ENCODE measurements at regions not wholly inside any gene's neighbourhood (a gene's known extent, or its start where the extent isn't known, plus 50 kb on each side); places are given as distances from the start of the nearest gene placed in this dataset.

GRCh38 chr18:21979171-21979560 is 190.2 kb upstream of the GATA6 start:
- no peak for ATAC-seq
- no peak overlapping the region for H3K27ac ChIP-seq (ENCODE audit: low read length)
- no peaks in the 10 kb centered on the region for H3K27me3 ChIP-seq (ENCODE audit: control insufficient read depth, insufficient read depth, low read length)
- CTCF ChIA-PET: no interaction called here
- no peaks in the 10 kb centered on the region for H3K4me1 ChIP-seq (ENCODE audit: control insufficient read depth, insufficient read depth, low read length)
- no peak for TF ChIP-seq REST (IDR thresholded peaks at IDR 0.05; ENCODE audit: insufficient read depth in 1 of 2, low read depth in 2 of 2, low read length in 1 of 2)
- no peak for TF ChIP-seq SIN3A (IDR thresholded peaks at IDR 0.05; ENCODE audit: borderline replicate concordance, insufficient read depth, low read depth, low read length)
- TF ChIP-seq CTCF (IDR thresholded peaks at IDR 0.05): no peak
- TF ChIP-seq TCF7L2 (IDR thresholded peaks at IDR 0.05; ENCODE audit: low read depth, low read length): no peak
- no peak for TF ChIP-seq POLR2AphosphoS5 (IDR thresholded peaks at IDR 0.05; ENCODE audit: low read depth, low read length)
- H3K9me3 ChIP-seq (ENCODE audit: control insufficient read depth, insufficient read depth, low read depth, low read length): no peaks in the 10 kb centered on the region
- BruUV-seq (replicated peaks): no TSS peak
- in situ Hi-C loops (cut with HindIII; ENCODE audit: low pct_unique_long_range_greater_than_20kb, low sequenced_read_pairs): no loop called here
- intact Hi-C loops (cut with micrococcal nuclease; ENCODE audit: unreplicated experiment): no loop called here
- no peaks in the 10 kb centered on the region for H3K36me3 ChIP-seq (ENCODE audit: control insufficient read depth, insufficient read depth, low read length)
- POLR2A ChIA-PET: no interaction called here
- no peak for DNase-seq (ENCODE audit: low read depth, low spot score)
- no peak overlapping the region for H3K4me3 ChIP-seq (ENCODE audit: low read depth in 2 of 2, low read length in 2 of 2)

- intact Hi-C loops (cut with micrococcal nuclease; ENCODE audit: unreplicated experiment) (no loop called here), in situ Hi-C loops (cut with HindIII; ENCODE audit: low pct_unique_long_range_greater_than_20kb, low sequenced_read_pairs) (no loop called here)
- CTCF ChIA-PET: no interaction called here
Observed at GRCh38 chr18:21979759-21980158, 189.6 kb upstream of the GATA6 start.

More at GRCh38 chr18:21979759-21980158, 189.6 kb upstream of the GATA6 start:
- TF ChIP-seq CTCF (IDR thresholded peaks at IDR 0.05) (no peak), SIN3A (IDR thresholded peaks at IDR 0.05; ENCODE audit: borderline replicate concordance, insufficient read depth, low read depth, low read length) (no peak), TCF7L2 (IDR thresholded peaks at IDR 0.05; ENCODE audit: low read depth, low read length) (no peak), REST (IDR thresholded peaks at IDR 0.05; ENCODE audit: insufficient read depth in 1 of 2, low read depth in 2 of 2, low read length in 1 of 2) (no peak), POLR2AphosphoS5 (IDR thresholded peaks at IDR 0.05; ENCODE audit: low read depth, low read length) (no peak)
- Histone ChIP-seq H3K4me1 (ENCODE audit: control insufficient read depth, insufficient read depth, low read length) (no peaks in the 10 kb centered on the region), H3K27ac (ENCODE audit: low read length) (no peak overlapping the region), H3K9me3 (ENCODE audit: control insufficient read depth, insufficient read depth, low read depth, low read length) (no peaks in the 10 kb centered on the region), H3K4me3 (ENCODE audit: low read depth in 2 of 2, low read length in 2 of 2) (no peak overlapping the region), H3K27me3 (ENCODE audit: control insufficient read depth, insufficient read depth, low read length) (no peaks in the 10 kb centered on the region), H3K36me3 (ENCODE audit: control insufficient read depth, insufficient read depth, low read length) (no peaks in the 10 kb centered on the region)
- no TSS peak for BruUV-seq (replicated peaks)
- POLR2A ChIA-PET: no interaction called here
- DNase-seq (ENCODE audit: low read depth, low spot score) (no peak), ATAC-seq (no peak)

Data from Panc1 (cell line).